NCI-H128 (cell line): ENCODE measurements at regions not wholly inside any gene's neighbourhood (a gene's known extent, or its start where the extent isn't known, plus 50 kb on each side); places are given as distances from the start of the nearest gene placed in this dataset.

Experiments used
- DNase-seq: peaks from one replicate; lab custom pipeline; 2025; ENCODE audit not compliant: unreplicated experiment; lab: John Stamatoyannopoulos, UW

- no peak for DNase-seq
Measured at GRCh38 chr12:17266856-17267255, 660.9 kb upstream of the LMO3 start.

- no peak for DNase-seq
Measured at GRCh38 chr12:17264603-17265002, 658.6 kb upstream of the LMO3 start.

DNA sequence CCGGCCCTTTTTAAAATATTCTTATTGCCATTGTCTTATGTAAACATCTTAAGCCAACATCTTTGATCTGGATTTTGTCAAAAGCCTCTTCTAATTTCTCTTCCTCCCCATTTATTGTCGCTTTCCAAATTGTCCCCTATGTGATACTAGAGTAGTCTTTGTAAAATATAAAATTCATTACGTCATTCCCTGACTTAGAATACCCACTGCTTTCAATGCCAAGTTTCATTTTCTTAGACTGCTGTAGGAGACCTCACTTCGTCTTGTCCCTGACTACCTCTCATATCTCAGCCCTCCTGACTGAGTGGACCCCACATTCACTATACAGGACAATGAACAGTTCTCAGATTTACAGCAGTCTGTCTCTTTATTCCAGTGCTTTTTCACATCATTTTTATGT lies 633.9 kb upstream of the LMO3 start:
- DNase-seq = no peak

DNA sequence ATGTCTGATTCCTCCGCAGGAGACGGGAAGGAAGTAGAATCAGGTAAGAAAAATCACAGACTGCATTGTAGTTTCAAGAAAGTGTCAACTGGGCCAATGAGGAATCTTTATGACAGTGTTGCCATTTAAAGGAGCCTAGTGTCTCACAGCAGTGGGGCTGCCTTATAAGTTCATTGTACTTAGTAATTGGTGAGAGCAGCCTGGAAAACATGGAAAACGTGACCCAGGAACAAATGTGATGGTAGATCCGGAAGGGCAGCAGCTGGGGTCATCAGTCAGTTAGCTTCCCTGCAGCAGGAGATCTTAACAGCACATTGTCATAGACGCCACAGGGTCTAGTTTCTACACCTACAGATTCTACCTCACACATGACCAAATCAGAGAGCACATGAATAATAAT lies 630.0 kb upstream of the LMO3 start:
- no peak for DNase-seq

DNA sequence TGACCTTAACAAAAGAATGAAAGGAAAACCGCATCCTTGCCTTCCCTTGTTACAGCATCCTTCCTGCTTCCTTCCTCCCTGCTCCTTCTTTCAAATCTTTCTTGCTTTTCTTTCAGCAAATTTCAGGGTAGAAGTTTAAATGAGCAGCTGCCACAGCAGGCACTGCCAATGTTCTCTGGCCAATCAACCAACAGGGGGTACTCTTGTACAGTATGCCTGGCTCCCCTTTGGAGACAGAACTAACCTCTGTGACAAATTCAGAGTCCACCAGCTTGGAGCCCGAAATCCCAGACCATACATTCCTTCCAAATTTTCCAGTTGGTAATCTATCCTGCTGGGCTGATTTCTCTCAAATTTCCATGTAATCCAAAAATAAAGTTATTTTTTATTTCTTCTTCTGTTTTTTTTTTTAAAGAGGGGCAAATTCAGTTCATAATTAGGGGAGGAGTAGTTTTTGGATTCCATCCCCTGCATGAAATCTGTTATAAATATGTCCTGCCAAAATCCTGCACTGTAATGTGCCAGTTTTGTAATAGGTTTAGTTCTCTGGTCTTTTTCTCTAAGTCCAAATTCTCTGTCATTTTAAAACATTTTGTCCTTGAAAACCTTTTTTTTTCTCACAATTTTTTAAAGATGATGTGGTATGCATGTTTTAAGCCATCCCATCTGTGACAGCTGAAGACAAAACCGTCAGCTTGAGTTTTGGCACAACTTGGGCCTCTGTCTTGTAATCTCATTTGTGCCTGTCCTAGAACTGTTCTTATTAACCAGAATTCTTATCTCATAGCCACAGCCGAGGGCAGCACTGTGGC lies 610.0 kb upstream of the LMO3 start:
- no peak for DNase-seq

GRCh38 chr12:17214929-17215328 lies 609.0 kb upstream of the LMO3 start:
- DNase-seq = no peak

DNA sequence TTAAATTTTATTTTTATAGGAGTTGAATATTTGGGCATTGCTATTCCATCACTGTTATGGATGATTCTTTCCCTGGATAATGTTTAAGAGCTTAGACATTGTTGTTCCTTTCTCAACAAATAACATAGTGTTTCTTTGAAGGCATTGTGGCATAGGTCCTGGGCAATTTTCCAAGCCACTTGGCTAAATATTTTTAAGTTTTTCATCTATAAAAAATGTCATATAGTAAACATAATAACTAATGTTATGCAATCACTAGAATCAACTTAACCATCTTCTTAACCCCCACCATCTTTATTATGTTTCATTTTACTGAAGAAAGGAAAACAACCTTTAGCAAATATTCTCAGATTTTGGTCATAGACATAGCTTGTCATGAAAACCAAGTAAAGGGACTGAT lies 600.6 kb upstream of the LMO3 start:
- DNase-seq = no peak

- no peak for DNase-seq
Measured at GRCh38 chr12:17204289-17205054, 598.5 kb upstream of the LMO3 start.

DNA sequence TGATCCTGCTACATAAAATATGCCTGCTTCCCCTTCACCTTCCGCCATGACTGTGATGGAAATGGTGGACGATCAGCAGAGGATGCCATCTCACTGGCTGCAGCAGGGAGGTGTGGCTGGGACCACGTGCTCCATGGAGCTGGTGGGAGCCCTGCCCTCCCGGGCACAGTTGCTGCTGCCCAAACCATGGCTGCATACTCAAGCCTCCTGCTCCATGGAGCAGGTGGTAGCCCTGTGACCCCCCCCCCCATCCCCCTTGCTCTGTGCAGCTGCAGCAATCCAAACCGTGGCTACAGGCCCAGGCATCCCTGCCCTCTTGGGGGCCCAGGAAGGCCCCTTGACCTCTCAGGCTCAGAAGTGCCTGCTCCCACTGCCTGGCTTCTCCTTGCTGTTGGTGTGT lies 597.5 kb upstream of the LMO3 start:
- DNase-seq = no peak

DNA sequence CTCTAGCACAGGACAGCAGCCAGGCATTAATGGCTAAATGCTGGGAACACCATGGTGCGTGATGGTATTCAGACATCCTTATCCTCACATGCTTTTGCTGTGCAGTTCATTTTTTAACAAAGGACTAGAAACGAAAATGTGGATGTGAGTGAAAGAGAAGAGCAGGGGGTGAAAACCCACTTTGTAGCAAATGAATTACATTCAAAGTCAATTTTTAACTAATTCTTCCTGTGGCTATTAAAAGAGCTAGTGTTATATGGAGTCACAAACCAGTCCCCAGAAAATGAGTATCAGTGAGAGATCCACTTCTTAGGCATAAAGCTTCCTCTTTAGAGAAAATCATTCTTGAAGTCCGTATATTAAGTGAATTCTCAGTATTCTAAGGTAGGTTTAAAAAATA lies 592.0 kb upstream of the LMO3 start:
- DNase-seq = no peak

GRCh38 chr12:17192721-17193120 lies 586.8 kb upstream of the LMO3 start:
- DNase-seq = no peak

DNA sequence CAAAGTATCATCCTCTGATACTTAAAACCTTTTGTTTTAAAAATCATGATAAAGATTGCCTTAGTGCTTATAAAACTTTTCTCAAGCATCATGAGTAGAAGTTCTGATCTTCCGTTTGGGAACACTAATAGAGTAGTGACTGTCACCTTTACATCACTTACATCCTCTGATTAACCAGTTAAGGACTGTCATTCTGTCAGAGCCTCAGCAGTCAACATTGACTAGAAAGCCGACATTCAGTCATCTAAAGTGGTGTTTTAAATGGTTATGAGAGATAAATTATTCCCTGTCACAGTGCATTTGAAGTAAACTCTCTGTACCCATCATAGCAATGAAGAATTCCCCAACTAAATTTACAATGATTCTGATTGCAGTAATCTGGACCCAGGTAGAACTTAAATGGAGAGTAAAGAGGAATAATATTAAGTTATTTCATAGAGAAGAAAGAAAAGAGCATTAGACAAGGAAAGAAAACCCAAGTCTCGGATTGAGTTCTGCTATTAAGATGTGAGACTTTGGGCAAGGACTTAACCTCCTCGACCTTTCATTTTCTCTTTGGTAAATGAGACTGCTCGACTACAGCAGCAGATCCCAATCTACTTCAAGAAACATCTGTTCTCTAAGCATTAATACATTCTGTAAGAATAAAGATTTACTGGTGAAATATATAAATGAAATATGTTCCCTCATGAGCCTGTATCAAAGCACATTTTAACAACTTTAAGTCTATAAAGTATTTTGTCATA lies 563.9 kb upstream of the LMO3 start:
- DNase-seq = no peak

- DNase-seq = no peak
Measured at GRCh38 chr12:17159506-17160300, 553.7 kb upstream of the LMO3 start.

DNA sequence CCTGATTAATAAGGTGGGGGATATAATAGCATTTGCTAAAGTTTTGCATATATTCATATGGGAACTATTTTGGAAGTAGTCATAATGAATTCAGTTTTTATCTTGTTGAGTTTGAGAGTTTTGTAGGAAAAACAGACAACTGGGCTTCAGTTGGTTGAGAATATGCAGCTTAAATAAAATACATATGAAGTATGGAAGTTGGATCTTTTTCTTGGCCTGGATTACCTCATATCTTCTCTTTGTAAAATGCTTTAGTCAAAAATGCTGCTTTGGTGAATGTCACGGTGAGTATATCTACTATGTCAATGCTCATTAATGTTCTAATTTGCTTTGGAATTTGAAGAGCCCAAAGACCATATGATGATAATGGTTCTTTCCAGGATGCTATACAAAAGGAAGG lies 552.2 kb upstream of the LMO3 start:
- DNase-seq = no peak

DNA sequence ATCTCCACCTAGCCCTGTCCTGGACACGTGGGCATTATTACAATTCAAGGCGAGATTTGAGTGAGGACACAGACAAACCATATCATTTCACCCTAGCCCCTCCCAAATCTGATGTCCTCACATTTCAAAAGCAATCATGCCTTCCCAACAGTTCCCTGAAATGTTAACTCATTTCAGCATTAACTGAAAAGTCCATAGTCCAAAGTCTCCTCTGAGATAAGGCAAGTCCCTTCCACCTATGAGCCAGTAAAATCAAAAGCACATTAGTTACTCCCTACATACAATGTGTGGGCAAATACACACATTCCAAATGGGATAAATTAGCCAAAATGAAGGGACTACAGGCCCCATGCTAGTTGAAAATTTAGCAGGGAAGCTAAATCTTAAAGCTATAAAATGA lies 546.0 kb upstream of the LMO3 start:
- DNase-seq = no peak

GRCh38 chr12:17148706-17149105 lies 542.7 kb upstream of the LMO3 start:
- DNase-seq = no peak

- no peak for DNase-seq
Measured at GRCh38 chr12:17142856-17143255, 536.9 kb upstream of the LMO3 start.

GRCh38 chr12:17139931-17140330 lies 534.0 kb upstream of the LMO3 start:
- no peak for DNase-seq

GRCh38 chr12:17137396-17137795 lies 531.4 kb upstream of the LMO3 start:
- DNase-seq = no peak

GRCh38 chr12:17134315-17134714 lies 528.4 kb upstream of the LMO3 start:
- DNase-seq = no peak

- DNase-seq = no peak
Measured at GRCh38 chr12:17132336-17132735, 526.4 kb upstream of the LMO3 start.
